Type B pancreatic cell (in vitro differentiated cells): ENCODE measurements at regions not wholly inside any gene's neighbourhood (a gene's known extent, or its start where the extent isn't known, plus 50 kb on each side); places are given as distances from the start of the nearest gene placed in this dataset.
A peak's percentile ranks its signal among the peaks of the same experiment; 100 is the strongest.

Source experiments
- DNase-seq: peaks from one replicate; pipeline ENCODE4 v3.0.0; 2021; ENCODE audit warnings: mixed read lengths; ENCODE audit not compliant: unreplicated experiment; ENCODE audit errors: extremely low spot score
- H3K27ac Mint-ChIP-seq: 2 replicates; pipeline ENCODE4 v1.8.0; 2021; ENCODE audit warnings: mild to moderate bottlenecking, mixed read lengths
- H3K27me3 Mint-ChIP-seq: 2 replicates; pipeline ENCODE4 v1.8.0; 2021; ENCODE audit warnings: mixed read lengths
- H3K36me3 Mint-ChIP-seq: 2 replicates; pipeline ENCODE4 v1.8.0; 2021; ENCODE audit warnings: mixed read lengths
- H3K4me1 Mint-ChIP-seq: one replicate; pipeline ENCODE4 v1.8.0; 2021; ENCODE audit warnings: mixed read lengths; ENCODE audit not compliant: unreplicated experiment
- H3K4me3 Mint-ChIP-seq: 2 replicates; pipeline ENCODE4 v1.8.0; 2021; ENCODE audit warnings: mild to moderate bottlenecking, mixed read lengths
- H3K9me3 Mint-ChIP-seq: 2 replicates; pipeline ENCODE4 v1.8.0; 2021; ENCODE audit warnings: mixed read lengths
- TF ChIP-seq, protein P1 (sequence below): fragments of 200-600 bp; sonication (generic); conservative IDR thresholded peaks from 2 replicates; pipeline ENCODE4 v1.5.0; 2021; ENCODE audit warnings: antibody characterized with exemption, mild to moderate bottlenecking

DNA sequence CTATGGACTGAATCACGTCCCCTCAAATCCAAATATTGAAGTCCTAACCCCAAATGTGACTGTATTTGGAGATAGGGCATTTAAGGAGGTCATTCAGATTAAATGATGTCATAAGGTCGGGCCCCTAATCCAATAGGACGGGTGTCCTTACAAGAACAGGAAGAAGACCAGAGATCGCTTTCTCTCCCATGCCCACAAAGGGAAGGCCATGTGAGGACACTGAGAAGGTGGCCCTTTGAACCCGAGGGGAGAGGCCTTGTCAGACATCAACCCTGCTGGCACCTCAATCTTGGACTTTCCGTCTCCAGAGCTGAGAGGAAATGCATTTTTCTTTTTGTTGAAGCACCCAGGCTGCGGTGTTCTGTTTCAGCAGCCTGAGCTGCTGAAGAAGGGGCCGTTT, 72.3 kb upstream of the KLF6 start:
- H3K9me3 Mint-ChIP-seq, result peaks cover 4% of the 10 kb centered on the region
- no peak for DNase-seq
- no peaks in the 10 kb centered on the region for H3K36me3 Mint-ChIP-seq
- peaks cover 17% of the 10 kb centered on the region for H3K4me1 Mint-ChIP-seq
- TF ChIP-seq, protein P1, sequence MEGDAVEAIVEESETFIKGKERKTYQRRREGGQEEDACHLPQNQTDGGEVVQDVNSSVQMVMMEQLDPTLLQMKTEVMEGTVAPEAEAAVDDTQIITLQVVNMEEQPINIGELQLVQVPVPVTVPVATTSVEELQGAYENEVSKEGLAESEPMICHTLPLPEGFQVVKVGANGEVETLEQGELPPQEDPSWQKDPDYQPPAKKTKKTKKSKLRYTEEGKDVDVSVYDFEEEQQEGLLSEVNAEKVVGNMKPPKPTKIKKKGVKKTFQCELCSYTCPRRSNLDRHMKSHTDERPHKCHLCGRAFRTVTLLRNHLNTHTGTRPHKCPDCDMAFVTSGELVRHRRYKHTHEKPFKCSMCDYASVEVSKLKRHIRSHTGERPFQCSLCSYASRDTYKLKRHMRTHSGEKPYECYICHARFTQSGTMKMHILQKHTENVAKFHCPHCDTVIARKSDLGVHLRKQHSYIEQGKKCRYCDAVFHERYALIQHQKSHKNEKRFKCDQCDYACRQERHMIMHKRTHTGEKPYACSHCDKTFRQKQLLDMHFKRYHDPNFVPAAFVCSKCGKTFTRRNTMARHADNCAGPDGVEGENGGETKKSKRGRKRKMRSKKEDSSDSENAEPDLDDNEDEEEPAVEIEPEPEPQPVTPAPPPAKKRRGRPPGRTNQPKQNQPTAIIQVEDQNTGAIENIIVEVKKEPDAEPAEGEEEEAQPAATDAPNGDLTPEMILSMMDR, result no peak
- H3K4me3 Mint-ChIP-seq, result no peak overlapping the region
- no peaks in the 10 kb centered on the region for H3K27me3 Mint-ChIP-seq
- no peak overlapping the region for H3K27ac Mint-ChIP-seq

GRCh38 chr10:3856593-3856992, 71.6 kb upstream of the KLF6 start:
- H3K4me1 Mint-ChIP-seq, result peaks cover 25% of the 10 kb centered on the region
- no peak overlapping the region for H3K27ac Mint-ChIP-seq
- H3K27me3 Mint-ChIP-seq, result no peaks in the 10 kb centered on the region
- no peaks in the 10 kb centered on the region for H3K36me3 Mint-ChIP-seq
- TF ChIP-seq, protein P1, result no peak
- no peak overlapping the region for H3K4me3 Mint-ChIP-seq
- peaks cover 4% of the 10 kb centered on the region for H3K9me3 Mint-ChIP-seq
- DNase-seq, result no peak

GRCh38 chr10:3853547-3854303, 68.7 kb upstream of the KLF6 start:
- H3K4me1 Mint-ChIP-seq, result peaks cover 40% of the 10 kb centered on the region
- H3K27me3 Mint-ChIP-seq, result no peaks in the 10 kb centered on the region
- H3K27ac Mint-ChIP-seq, result peak overlapping the region; percentile 71

DNA sequence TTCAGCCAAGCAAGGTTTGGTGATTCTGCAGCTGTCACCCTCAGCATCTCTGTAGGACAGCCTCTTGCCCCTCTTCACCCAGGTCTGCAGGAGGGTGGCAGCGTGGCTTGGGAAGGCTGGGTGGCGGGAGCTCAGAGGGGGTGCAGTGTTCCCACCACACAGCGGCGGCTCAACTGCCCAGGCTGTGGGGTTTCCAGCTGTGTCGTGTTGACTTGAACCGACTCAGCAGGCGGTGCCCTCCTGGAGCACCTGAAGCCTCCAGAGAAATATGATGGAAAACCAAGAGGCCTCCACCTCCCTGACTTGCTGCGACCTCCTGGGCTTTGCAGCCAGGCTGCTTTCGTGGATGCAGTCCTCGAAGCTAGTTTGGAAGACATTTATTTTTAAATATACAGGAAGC, 68.0 kb upstream of the KLF6 start:
- H3K4me1 Mint-ChIP-seq, result peaks cover 40% of the 10 kb centered on the region
- TF ChIP-seq, protein P1, result no peak
- no peak for DNase-seq
- peaks cover 8% of the 10 kb centered on the region for H3K9me3 Mint-ChIP-seq
- no peaks in the 10 kb centered on the region for H3K27me3 Mint-ChIP-seq
- peaks cover 3% of the 10 kb centered on the region for H3K36me3 Mint-ChIP-seq
- H3K4me3 Mint-ChIP-seq, result no peak overlapping the region
- peak overlapping the region; percentile 97 for H3K27ac Mint-ChIP-seq

More at GRCh38 chr10:3853547-3854303, 68.7 kb upstream of the KLF6 start:
- Mint-ChIP-seq H3K9me3 (peaks cover 8% of the 10 kb centered on the region), H3K4me3 (peak overlapping the region; percentile 8), H3K36me3 (peaks cover 3% of the 10 kb centered on the region)
- TF ChIP-seq, protein P1, result no peak
- DNase-seq, result no peak

GRCh38 chr10:3852147-3852904, 67.3 kb upstream of the KLF6 start:
- H3K27me3 Mint-ChIP-seq, result no peaks in the 10 kb centered on the region
- peak overlapping the region; percentile 14 for H3K4me3 Mint-ChIP-seq
- no peak for DNase-seq
- peak overlapping the region; percentile 97 for H3K27ac Mint-ChIP-seq
- H3K4me1 Mint-ChIP-seq, result peaks cover 40% of the 10 kb centered on the region
- TF ChIP-seq, protein P1, result no peak
- H3K36me3 Mint-ChIP-seq, result peaks cover 3% of the 10 kb centered on the region
- peaks cover 8% of the 10 kb centered on the region for H3K9me3 Mint-ChIP-seq
